ENCODE measurements at regions not wholly inside any gene's neighbourhood (a gene's known extent, or its start where the extent isn't known, plus 50 kb on each side); places are given as distances from the start of the nearest gene placed in this dataset.

DNA sequence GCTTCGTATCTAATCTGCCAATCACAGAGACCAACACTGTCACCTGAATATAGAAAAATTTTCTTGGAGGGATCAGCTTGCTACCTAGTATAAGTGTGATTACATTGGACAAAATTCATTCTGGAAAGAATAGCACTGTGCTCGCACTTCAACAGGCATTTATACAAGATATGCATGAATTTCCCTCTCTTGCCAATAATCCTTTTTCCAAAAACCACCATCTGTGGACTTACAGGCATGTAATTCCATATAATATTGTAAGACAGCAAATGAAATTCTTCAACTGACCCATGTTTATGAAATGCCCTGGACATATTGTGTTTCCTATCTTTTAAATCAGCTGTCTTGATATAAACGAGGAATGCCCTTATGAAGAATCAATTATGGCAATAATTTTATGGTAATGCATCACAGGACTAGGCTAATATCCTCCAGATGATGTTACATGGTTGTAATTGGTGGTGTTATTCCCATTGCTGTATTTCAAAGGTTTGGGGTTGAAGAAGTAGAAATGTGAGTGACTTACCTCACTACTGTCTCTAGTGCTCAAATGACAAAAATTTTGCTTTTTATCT, 861.4 kb upstream of the NECTIN3 start:
- DNase-seq (ENCODE audit: low read depth in 2 of 2), result no peak

- no peak for DNase-seq (ENCODE audit: low read depth in 2 of 2)
Measured at GRCh38 chr3:110226645-110227044, 845.0 kb upstream of the NECTIN3 start.

GRCh38 chr3:110227991-110228390, 843.6 kb upstream of the NECTIN3 start:
- DNase-seq (ENCODE audit: low read depth in 2 of 2), result no peak

DNA sequence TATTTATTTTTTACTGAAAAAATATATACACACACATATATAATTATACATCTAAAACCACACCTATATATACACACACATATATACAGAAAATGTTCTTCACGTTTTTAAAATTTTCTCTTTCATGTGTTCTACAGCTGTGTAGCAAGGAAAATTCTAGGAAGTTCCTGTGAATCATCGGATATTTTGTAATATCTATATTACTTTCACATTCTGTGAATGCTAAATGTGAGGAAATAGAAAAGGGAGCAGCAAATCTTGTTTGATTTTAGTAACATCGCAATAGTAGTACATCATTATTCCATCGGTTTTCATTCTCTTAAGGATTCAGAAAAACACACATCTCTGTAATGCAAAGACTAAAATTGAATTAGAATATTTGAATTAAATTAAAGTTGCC, 836.8 kb upstream of the NECTIN3 start:
- no peak for DNase-seq (ENCODE audit: low read depth in 2 of 2)

DNA sequence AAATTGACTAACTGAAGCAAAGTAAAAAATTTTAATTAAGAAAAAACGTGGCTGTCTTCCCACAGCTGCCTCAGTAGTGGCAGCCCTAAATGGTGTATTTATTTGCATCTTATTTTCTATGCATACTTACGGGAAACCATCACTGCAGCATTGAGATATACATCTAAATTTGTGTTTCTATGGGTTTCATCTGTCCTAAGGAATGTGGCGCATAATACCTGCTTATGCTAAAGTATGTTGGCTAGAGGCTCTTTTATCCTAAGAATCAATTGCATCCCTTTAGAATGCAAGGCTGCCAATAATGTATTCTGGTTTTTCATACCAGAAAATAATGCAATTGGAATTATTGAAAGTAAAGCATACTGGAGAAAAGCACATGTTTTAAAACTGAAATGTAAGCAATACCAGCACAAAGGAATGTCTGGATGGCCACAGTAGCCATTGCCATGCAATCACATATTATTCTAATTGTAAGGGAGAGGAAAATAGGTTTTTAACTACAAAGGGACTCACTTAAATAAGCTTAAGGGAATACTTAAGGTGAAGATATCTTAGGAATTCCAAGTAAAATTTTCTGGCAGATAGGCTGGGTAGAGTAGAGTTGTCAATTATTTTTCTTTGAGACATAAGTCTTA, 834.5 kb upstream of the NECTIN3 start:
- no peak for DNase-seq (ENCODE audit: low read depth in 2 of 2)

GRCh38 chr3:110243081-110243480, 828.5 kb upstream of the NECTIN3 start:
- no peak for DNase-seq (ENCODE audit: low read depth in 2 of 2)

DNA sequence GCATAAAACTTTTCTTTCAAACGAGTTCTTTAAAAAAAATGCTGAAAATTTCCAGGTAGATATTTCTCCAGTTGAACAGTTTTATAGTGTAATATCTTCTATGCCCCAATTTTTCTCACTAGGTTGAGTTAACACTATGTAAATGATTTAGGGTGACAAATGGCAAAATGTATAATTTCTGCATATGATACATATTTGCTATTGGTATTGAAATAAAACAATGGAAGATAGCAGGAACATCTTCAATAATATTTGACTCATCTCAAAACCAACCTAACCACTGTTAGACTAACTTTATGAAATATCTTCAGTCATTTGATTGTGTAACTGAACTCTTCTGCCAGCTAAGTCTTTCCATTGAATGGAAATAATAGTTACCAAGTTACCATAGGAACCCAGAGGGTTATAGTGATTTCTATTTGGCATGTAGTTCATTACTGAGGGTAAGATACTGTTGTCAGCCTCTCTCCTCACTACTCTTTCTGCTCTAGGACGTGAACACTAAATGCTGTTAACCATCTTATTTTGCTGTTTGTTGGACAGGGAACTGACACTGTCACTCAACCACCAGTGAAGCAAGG, 824.7 kb upstream of the NECTIN3 start:
- no peak for DNase-seq (ENCODE audit: low read depth in 2 of 2)

DNA sequence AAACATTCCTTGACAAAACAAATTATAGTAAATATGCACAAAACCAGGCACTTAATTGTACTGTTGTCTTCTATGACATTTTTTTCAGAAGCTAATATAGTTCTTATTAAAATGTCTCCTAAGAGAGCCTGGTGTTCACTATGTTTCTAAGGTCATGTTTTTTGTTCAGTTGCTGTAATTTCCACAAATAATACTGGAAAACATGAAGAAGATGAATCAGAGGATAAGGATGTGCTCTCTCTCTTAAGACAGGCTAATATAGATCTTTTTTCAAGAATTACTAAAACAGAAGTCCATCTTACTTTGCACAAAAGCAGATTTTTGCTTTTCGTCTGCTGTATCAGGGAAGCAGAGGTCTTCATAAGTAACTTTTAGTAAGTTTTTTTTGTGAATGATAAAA, 823.0 kb upstream of the NECTIN3 start:
- DNase-seq (ENCODE audit: low read depth in 2 of 2), result no peak

GRCh38 chr3:110253794-110254193, 817.8 kb upstream of the NECTIN3 start:
- DNase-seq (ENCODE audit: low read depth in 2 of 2), result no peak

- no peak for DNase-seq (ENCODE audit: low read depth in 2 of 2)
Measured at GRCh38 chr3:110254591-110254990, 817.0 kb upstream of the NECTIN3 start.

DNA sequence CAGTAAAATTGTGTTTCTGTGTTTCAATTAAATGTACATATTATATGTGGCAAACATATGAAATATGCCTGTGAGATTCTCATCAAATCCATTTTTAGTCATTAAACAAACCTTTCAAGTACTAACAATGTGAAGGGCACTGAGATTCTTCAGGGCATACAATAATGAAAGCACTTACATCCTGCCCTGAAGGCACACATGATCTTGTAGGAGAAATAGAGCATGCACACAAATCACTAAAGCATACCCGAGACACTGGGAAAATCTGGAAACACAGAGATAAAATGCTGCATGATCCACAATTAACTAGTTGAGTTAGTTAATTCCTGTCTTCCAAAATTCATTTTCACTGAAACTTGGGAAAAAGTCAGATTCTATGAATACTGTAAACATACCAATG, 810.5 kb upstream of the NECTIN3 start:
- DNase-seq (ENCODE audit: low read depth in 2 of 2), result no peak

DNA sequence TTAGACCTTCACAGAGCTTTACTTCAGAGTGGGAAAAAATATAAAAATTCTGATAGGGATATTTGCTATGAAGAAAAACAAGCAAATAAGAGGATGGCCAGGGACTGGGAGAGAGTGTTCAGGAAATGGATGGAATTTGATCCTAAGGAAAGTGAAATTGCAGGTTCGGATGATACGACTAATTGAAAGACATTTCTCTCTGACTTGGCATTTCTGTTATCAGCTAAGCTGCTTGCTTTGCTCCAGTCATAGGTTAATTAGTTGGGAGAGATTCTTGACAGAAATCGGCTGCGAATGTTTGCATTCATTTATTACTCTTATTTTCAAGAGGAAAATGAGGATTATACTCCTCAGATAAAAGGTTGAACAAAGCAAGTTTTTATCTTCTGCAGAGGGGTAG, 808.7 kb upstream of the NECTIN3 start:
- DNase-seq (ENCODE audit: low read depth in 2 of 2), result no peak

GRCh38 chr3:110265302-110265701, 806.3 kb upstream of the NECTIN3 start:
- DNase-seq (ENCODE audit: low read depth in 2 of 2), result no peak

GRCh38 chr3:110267304-110267845, 804.2 kb upstream of the NECTIN3 start:
- no peak for DNase-seq (ENCODE audit: low read depth in 2 of 2)

DNA sequence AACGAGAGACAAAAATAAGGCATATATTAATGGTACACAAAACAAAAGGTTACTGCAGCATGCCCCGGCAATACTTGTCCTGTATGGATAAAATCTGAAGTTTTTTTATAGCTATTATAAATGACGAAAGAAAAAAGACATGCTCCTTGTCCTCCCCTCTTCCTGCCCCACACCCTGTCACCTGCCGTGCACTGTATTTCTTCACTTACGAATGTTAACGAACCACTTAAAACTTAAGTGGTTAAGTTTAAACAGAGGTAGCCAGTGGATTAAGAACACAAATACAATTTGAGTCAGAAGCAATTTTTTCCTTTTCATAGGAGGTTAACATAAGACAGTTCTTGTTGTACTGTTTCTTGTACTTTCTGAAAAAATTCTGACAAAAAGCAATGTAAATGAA, 799.1 kb upstream of the NECTIN3 start:
- DNase-seq (ENCODE audit: low read depth in 2 of 2), result no peak

DNA sequence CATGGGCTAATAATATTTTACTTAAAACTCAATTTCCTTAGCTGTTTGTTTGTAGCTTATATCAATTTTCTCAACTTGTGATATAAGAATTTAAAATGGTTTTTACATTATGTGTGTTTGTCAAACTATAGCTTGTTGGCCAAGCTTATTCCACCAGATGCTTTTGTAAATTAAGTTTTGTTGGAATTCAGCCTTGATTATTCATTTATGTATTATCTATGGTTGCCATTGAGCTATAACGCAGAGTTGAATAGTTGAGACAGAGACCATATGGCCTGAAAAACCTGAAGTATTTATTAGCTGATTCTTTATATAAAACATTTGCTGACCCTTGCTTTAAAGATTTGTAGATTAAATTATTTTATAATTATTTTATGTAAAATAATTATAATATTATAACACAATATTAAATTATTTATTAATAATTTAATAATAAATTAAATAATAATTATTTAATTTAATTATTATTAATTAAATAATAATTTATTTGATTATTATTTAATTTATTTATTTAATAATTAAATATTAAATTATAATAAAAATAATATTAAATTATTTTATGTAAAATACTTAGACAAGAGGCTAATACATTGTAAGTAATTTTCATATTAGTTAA, 779.6 kb upstream of the NECTIN3 start:
- DNase-seq (ENCODE audit: low read depth in 2 of 2), result no peak

DNA sequence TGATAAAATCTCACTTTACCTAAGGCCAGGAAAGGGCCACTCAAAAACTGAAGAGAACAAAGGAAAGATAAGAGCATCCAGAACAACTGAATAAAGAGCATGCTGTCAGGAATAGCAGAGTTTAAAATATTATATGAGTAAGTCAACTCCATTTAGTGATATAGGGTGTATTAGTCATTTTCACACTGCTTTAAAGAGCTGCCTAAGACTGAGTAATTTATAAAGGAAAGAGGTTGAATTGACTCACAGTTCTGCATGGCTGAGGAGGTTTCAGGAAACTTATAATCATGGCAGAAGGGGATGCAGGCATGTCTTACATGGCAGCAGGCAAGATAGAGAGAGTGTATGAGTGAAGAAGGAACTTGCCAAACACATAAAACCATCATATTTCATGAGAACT, 778.0 kb upstream of the NECTIN3 start:
- DNase-seq (ENCODE audit: low read depth in 2 of 2), result no peak

DNA sequence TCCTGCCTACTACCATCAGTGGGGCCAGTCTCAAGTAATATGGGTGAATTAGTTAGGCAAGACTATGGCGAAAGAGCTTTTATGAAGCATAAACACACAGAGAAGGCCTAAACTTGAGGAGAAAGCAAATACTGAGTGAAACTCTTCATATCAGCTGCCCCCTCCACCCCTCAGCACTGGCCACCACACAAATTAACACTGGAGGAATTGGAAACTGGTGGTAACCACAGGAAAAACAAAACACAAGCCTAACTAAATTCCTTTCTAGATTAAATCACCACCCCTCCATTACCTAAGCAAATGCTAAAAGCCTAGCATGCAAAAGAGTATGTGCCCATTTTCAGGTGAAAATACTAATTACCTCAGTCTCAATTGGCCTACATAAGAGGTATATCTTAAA, 774.7 kb upstream of the NECTIN3 start:
- DNase-seq (ENCODE audit: low read depth in 2 of 2), result no peak

DNA sequence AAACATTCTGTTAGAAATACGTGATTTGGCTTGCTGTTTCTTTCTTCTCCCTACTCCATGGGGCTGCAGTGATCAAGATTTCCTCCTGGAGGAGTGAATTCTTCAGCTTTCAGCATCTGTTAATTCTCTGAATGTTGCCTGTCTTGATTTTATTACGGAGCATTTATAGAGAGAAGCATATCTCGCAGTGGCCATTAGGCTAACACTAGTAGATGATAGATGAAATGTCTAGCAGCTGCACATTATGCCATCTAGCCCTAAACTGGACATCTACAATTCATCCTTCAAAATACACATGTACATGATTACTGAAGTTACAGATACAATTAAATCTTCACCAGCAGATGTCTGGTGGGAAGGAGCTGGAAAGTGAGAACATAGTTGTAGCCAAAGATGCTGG, 769.8 kb upstream of the NECTIN3 start:
- DNase-seq (ENCODE audit: low read depth in 2 of 2), result no peak

DNA sequence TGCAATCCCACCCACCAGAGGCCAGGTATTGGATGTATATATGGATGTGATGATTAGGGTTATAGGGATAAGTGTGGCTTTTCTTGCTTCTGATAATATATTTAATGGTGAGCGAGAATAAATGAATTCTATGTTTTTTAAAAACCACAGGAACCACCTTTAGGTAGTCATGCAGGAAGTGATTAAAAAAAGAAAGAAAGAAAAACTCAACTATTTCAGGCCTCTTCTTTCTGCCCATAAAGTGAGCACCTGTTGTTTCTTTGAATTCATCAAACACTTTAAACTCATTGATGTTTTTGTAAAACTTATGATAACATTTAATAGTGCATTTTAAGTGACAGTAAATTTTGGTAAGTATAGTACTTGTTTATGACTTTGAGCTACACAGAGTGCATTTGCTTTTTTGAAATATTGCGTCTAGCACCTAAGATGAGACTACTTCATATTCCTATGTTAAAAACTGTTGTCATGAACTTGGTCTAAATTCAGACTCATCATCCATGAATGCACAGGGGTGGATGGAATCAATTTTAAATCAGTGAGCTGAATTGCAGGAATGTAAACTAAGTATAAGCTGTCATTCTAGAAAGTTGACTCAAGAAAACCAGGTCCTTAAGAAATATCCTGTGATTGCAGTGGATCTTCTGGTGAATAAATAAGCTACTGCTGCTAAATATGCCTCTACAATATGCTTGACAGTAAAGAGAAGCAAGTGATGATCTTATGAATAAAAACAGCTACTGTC, 764.4 kb upstream of the NECTIN3 start:
- no peak for DNase-seq (ENCODE audit: low read depth in 2 of 2)

DNA sequence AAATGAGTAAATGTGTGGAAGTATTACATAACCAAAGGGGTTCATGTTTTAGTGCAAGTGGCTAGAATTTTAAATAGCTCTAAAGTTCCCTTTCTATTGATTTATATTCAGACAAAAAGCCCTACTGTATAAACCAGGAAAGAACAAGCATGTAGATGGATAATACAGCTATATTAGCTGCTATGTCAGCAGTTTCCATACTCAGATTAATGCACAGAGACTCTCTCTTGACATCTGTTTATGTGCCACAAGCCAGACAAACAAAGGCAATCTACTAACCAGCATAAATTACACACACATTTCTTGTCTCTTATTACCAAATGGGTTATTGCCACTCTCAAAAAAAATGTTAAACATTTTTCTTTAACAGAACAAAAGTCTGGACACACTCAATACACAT, 760.1 kb upstream of the NECTIN3 start:
- DNase-seq (ENCODE audit: low read depth in 2 of 2), result no peak

DNA sequence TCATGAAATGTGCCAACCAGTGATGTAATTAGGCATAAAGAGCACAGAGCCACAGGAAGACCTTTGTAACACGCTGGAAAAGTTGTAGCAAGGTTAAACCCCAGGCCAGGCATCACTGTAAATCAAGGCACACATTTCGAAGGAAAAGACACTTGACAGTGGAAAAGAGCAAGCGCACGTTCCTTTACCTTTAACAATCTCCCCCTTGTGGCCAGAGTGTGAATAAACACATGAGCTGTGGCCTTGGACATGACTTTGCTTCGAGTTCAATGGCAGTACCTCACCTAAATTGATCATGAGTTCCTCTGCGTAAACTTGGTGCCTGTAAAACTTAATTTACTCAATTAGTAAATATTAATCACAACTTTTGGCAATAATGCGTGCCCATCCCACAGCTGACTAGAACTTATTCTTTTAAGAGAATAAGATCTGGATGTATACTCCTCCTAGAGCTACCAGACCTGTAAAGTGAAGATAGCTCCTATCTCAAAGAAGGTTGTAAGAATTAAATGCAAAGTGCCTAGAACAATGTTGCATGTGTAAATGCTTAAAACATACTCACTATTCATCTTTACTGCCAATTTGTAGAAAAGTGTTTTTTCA, 757.0 kb upstream of the NECTIN3 start:
- peak; percentile 5 to 35 for DNase-seq (ENCODE audit: low read depth in 2 of 2)
